ENCODE measurements at regions not wholly inside any gene's neighbourhood (a gene's known extent, or its start where the extent isn't known, plus 50 kb on each side); places are given as distances from the start of the nearest gene placed in this dataset.

DNA sequence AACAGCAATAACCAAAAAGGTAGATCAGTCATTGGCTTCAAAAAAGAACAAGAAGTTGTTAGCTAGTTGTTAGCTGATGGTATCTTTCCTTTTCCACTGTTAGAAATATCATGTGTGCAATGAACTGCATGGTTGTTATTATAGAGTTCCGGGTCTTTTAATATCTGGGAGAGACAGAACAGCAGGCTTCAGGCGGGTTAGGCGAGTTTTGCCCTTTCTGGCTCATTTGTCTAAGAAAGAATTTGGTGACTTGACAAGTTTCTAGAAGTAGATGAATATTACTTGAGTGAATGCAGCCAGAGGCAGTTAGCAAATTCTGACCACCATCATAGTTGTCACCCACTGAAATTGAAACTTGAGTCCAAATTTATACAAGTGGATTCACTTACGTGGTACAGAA, 88.9 kb upstream of the MID1 start:
- no peaks in the 10 kb centered on the region for H3K9me3 ChIP-seq (ENCODE audit: insufficient read depth in 2 of 2, low read depth in 1 of 2, low read length in 1 of 2)
- no peak overlapping the region for H3K14ac ChIP-seq (ENCODE audit: insufficient read length)
- peaks cover 0 to 2% (median 0%) of the 10 kb centered on the region in 4 experiments; a peak in 1 of 7 replicates for H3K4me1 ChIP-seq (replicated peaks in 1 of 4; ENCODE audit: control insufficient read depth in 3 of 4, insufficient read depth in 4 of 4, low read length in 3 of 4)
- no peaks in the 10 kb centered on the region for H3K27me3 ChIP-seq (replicated peaks in 1 of 4; ENCODE audit: control insufficient read depth in 3 of 4, extremely low read depth in 1 of 4, insufficient read depth in 3 of 4, low read length in 3 of 4)
- H2BK120ac ChIP-seq (replicated peaks; ENCODE audit: low read depth, low read length): no peak overlapping the region
- no peak overlapping the region for H3K23ac ChIP-seq (ENCODE audit: insufficient read length)
- FAIRE-seq: no peak
- no peak overlapping the region for H3K4me2 ChIP-seq (ENCODE audit: insufficient read depth in 1 of 2, low read depth in 2 of 2, low read length in 2 of 2)
- H3K23me2 ChIP-seq (ENCODE audit: low read depth, low read length): no peaks in the 10 kb centered on the region
- no peak overlapping the region for H2BK20ac ChIP-seq (ENCODE audit: low read length)
- no peak overlapping the region for H2AFZ ChIP-seq (ENCODE audit: low read length)
- no peak overlapping the region for H2BK5ac ChIP-seq (ENCODE audit: low read depth, low read length)
- H4K20me1 ChIP-seq (replicated peaks in 1 of 2; ENCODE audit: control insufficient read depth in 1 of 2, insufficient read depth in 2 of 2, low read length in 2 of 2): no peaks in the 10 kb centered on the region
- H3K36me3 ChIP-seq (ENCODE audit: control insufficient read depth in 2 of 4, insufficient read depth in 4 of 4, low read length in 3 of 4): no peaks in the 10 kb centered on the region
- H3K27ac ChIP-seq (ENCODE audit: low read depth, low read length): no peak overlapping the region
- H3K18ac ChIP-seq (ENCODE audit: extremely low read depth, low read length): no peak overlapping the region
- H4K5ac ChIP-seq (ENCODE audit: insufficient read length, low read depth, low read length): no peak overlapping the region
- no peak overlapping the region for H3K4me3 ChIP-seq (ENCODE audit: extremely low read depth in 1 of 4, insufficient read depth in 2 of 4, low read depth in 3 of 4, low read length in 4 of 4)
- H3K79me2 ChIP-seq (ENCODE audit: control insufficient read depth in 1 of 2, insufficient read depth in 2 of 2, low read length in 2 of 2): no peaks in the 10 kb centered on the region
- H2BK12ac ChIP-seq (ENCODE audit: low read depth, low read length): no peak overlapping the region
- WGBS, 2 experiments (ENCODE audit: extremely low coverage in 1 of 2, insufficient coverage in 1 of 2, insufficient read length in 1 of 2, insufficient replicate concordance in 2 of 2, low coverage in 1 of 2, low lambda C conversion rate in 2 of 2, missing lambda C conversion rate in 1 of 2): 84% methylated on average over 4 of the region's 4 CpGs; no CpG with 5 or more reads in 1 of the 2 experiments
- H3K56ac ChIP-seq (replicated peaks; ENCODE audit: insufficient read length, low read depth, low read length): no peak overlapping the region
- H2AK5ac ChIP-seq (ENCODE audit: low read depth, low read length): no peak overlapping the region
- no peak for DNase-seq (ENCODE audit: low read depth in 1 of 2, low spot score in 2 of 2)
- H3K79me1 ChIP-seq (ENCODE audit: low read depth, low read length): no peaks in the 10 kb centered on the region
- H3K9ac ChIP-seq (replicated peaks in 1 of 4; ENCODE audit: extremely low read depth in 1 of 4, low read depth in 3 of 4, low read length in 3 of 4): no peak overlapping the region
- no peak overlapping the region for H2BK15ac ChIP-seq (ENCODE audit: low read length)
- ChIA-PET CTCF (ENCODE audit: partially characterized antibody) (interaction anchor here (1.5 to 1.7 kb wide), 2 partner anchors 14 to 520 kb away, joined by 3 to 5 read pairs; no protein-coding TSS in a partner anchor), POLR2A (ENCODE audit: partially characterized antibody) (no interaction called here)
- H4K91ac ChIP-seq (replicated peaks; ENCODE audit: insufficient read length, low read length): no peak overlapping the region
- no peak overlapping the region for H4K8ac ChIP-seq (ENCODE audit: extremely low read depth, insufficient read depth, low read length)
- TF ChIP-seq CHD2 (IDR thresholded peaks at IDR 0.05; ENCODE audit: low read length) (no peak), TAF1 (IDR thresholded peaks at IDR 0.05; ENCODE audit: low read depth, low read length) (no peak), SIX5 (IDR thresholded peaks at IDR 0.05; ENCODE audit: low read depth, low read length) (no peak)
- TF ChIP-seq, protein P1, sequence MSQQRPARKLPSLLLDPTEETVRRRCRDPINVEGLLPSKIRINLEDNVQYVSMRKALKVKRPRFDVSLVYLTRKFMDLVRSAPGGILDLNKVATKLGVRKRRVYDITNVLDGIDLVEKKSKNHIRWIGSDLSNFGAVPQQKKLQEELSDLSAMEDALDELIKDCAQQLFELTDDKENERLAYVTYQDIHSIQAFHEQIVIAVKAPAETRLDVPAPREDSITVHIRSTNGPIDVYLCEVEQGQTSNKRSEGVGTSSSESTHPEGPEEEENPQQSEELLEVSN (IDR thresholded peaks at IDR 0.05): no peak
- no peak overlapping the region for H3K4ac ChIP-seq (replicated peaks; ENCODE audit: insufficient read length, low read depth, low read length)
